ENCODE measurements at regions not wholly inside any gene's neighbourhood (a gene's known extent, or its start where the extent isn't known, plus 50 kb on each side); places are given as distances from the start of the nearest gene placed in this dataset.

DNA sequence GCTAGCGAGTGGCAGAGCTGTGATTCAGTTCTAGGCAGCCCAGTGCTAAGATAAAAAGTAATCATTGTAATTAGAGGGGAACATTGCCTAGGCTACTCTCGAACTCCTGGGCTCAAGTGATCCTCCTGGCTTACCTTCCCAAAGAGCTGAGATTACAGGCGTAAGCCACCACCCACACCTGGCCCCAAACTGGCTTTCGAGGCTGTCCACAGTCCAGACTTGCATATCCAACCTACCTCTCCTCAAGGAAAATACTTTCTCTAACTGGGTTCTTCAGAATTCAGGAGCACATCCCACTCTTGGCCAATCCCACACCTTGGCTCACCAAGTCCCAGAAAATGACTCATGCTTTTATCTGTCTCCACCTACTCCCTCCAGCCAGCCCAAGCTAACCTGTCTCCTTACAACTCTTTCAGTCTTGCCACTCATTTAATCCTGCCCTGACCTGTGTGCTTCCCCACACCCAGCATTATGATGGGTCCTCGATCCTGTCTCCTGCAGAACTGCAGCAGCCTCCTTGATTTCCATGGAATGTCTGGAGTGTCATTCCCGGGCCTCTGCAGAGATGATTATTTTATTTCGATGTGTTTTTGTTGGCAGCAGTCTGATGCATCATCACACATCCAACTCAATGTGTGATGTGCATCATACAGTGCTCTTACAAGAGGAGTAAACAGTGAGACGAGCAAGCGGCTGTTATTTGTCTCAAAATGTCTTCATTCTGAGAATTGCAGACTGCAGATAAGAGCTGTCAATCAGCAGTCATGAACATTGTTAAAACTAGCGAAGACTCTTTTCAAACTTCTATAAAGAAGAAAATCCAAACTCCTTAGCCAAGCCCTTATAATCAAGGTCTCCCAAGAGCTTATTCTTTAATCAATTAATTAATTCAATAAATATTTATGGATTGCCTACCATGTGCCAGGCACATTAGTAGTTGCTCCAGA, 167.3 kb downstream of the SEC61B start:
- TF ChIP-seq POLR2A (IDR thresholded peaks at IDR 0.05): no peak
- TF ChIP-seq, protein P1, sequence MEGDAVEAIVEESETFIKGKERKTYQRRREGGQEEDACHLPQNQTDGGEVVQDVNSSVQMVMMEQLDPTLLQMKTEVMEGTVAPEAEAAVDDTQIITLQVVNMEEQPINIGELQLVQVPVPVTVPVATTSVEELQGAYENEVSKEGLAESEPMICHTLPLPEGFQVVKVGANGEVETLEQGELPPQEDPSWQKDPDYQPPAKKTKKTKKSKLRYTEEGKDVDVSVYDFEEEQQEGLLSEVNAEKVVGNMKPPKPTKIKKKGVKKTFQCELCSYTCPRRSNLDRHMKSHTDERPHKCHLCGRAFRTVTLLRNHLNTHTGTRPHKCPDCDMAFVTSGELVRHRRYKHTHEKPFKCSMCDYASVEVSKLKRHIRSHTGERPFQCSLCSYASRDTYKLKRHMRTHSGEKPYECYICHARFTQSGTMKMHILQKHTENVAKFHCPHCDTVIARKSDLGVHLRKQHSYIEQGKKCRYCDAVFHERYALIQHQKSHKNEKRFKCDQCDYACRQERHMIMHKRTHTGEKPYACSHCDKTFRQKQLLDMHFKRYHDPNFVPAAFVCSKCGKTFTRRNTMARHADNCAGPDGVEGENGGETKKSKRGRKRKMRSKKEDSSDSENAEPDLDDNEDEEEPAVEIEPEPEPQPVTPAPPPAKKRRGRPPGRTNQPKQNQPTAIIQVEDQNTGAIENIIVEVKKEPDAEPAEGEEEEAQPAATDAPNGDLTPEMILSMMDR (IDR thresholded peaks at IDR 0.05): no peak
- Histone ChIP-seq H3K27ac (no peak overlapping the region), H3K4me3 (no peak overlapping the region), H3K36me3 (no peaks in the 10 kb centered on the region), H3K4me1 (no peaks in the 10 kb centered on the region), H3K9me3 (no peaks in the 10 kb centered on the region), H3K27me3 (no peaks in the 10 kb centered on the region)
- no peak for DNase-seq

DNA sequence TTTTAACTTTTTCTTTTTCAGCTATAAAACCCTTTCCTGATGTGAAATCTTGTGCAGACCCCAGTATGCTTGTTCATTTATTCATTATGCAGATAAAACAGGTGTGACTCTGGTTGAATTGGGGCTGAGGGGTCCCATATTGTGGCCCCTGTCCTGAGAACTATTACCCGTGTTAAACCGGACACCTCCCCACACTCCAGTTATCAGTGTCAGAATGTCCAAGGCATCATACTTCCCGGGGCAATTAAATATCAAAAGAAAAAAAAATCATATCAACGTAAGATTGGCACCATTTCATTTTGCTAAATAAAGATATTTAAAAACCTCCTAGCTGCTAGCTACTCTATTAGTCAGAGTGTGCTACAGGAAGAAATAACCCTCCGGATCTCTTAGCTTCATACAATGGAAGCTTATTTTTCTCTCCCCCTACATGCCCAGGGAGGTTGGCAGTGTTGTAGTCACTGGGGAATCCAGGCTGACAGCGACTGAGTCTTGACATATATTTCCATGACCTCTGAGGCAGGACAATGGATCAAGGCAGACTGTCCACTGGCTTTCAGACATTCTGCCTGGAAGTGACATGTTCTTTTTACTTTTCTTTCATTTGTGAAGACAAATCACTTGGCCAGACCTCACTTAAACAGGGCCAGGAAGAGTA, 170.0 kb downstream of the SEC61B start:
- Histone ChIP-seq H3K36me3 (no peaks in the 10 kb centered on the region), H3K4me1 (no peaks in the 10 kb centered on the region), H3K9me3 (no peaks in the 10 kb centered on the region), H3K27me3 (no peaks in the 10 kb centered on the region), H3K27ac (no peak overlapping the region), H3K4me3 (no peak overlapping the region)
- no peak for TF ChIP-seq POLR2A (IDR thresholded peaks at IDR 0.05)
- TF ChIP-seq, protein P1 (IDR thresholded peaks at IDR 0.05): no peak
- no peak for DNase-seq

DNA sequence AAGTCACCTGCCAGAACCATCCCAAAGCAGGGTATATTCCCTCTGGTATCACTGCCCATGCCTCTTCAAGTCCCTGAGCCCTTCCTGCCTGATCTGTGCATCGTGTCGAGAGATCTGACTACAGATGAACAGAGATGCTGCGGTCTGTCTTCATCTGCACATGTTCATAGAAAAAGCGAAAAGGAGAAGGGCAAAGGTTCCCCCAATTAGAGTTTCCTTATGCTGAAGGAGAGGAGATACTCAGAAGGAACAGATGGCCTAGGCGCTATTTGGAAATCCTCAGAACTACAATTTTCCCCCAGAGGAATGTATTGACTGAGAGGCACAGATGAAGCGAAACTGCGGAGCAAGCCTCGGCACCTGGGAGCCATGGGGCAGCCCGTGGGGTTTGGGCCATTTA, 170.9 kb downstream of the SEC61B start:
- Histone ChIP-seq H3K9me3 (no peaks in the 10 kb centered on the region), H3K36me3 (no peaks in the 10 kb centered on the region), H3K27ac (no peak overlapping the region), H3K4me1 (no peaks in the 10 kb centered on the region), H3K27me3 (no peaks in the 10 kb centered on the region), H3K4me3 (no peak overlapping the region)
- DNase-seq: no peak
- TF ChIP-seq, protein P1 (IDR thresholded peaks at IDR 0.05): no peak
- TF ChIP-seq POLR2A (IDR thresholded peaks at IDR 0.05): no peak

DNA sequence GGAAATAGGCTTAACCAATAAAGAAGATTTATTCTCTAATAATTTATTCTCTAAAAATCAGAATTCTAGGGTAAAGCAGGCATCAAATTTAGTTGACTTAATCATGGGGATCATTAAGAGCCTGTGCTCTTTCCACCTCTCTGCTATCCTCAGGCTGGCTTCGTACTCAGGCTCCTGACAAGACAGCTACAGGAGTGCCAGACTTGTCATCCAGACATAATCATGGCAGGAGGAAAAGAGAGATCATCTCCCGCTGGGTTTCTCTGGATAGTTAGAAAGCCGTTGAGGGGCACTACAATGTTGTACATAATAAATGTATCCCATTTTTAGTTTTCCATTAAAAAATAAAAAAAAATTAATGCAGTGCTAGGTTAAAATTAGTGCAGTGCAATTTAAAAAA, 171.9 kb downstream of the SEC61B start:
- TF ChIP-seq POLR2A (IDR thresholded peaks at IDR 0.05): no peak
- TF ChIP-seq, protein P1 (IDR thresholded peaks at IDR 0.05): no peak
- H3K4me3 ChIP-seq: no peak overlapping the region
- no peaks in the 10 kb centered on the region for H3K36me3 ChIP-seq
- H3K27ac ChIP-seq: no peak overlapping the region
- no peaks in the 10 kb centered on the region for H3K27me3 ChIP-seq
- no peak for DNase-seq
- H3K9me3 ChIP-seq: no peaks in the 10 kb centered on the region
- no peaks in the 10 kb centered on the region for H3K4me1 ChIP-seq

DNA sequence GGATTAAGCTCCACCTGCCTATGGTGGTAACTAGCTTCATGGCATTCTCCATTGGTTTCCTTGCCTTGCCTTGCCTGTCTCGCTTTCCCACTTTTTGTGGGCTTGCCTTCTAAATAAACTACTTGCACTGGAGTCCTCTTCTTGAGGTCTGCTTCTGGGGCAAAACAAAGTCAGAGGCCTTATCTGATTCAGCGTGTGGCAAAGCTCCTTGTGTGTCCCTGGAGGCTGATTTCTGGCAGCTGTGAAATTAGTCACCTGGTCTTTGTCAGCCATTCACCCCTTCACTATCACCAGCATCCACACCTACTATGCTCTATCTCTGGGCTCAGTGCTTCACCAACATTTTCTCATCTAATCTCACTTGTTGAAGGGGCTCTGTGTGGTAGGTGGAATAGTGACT, 176.2 kb downstream of the SEC61B start:
- Histone ChIP-seq H3K4me3 (no peak overlapping the region), H3K9me3 (no peaks in the 10 kb centered on the region), H3K36me3 (no peaks in the 10 kb centered on the region), H3K4me1 (no peaks in the 10 kb centered on the region), H3K27me3 (no peaks in the 10 kb centered on the region), H3K27ac (no peak overlapping the region)
- DNase-seq: no peak
- TF ChIP-seq POLR2A (IDR thresholded peaks at IDR 0.05): no peak
- TF ChIP-seq, protein P1 (IDR thresholded peaks at IDR 0.05): no peak
